Activated CD4-positive, alpha-beta T cell treated with anti-CD3 and anti-CD28 coated beads, Interleukin-2, Interleukin-4, amounts not matched to agents 100 ng/mL and 50 ng/mL, durations not matched to agents 16 hours and 8 hours (primary cell): ENCODE measurements at regions not wholly inside any gene's neighbourhood (a gene's known extent, or its start where the extent isn't known, plus 50 kb on each side); places are given as distances from the start of the nearest gene placed in this dataset.

ENCODE experiments used
- DNase-seq: peaks from one replicate; pipeline ENCODE4 v3.0.0-alpha.2; 2020; ENCODE audit warnings: low spot score

- no peak for DNase-seq
These were observed 350.4 kb downstream of the SPRY1 start for GRCh38 chr4:123747016-123747415.

GRCh38 chr4:123748806-123749205, 352.2 kb downstream of the SPRY1 start:
- no peak for DNase-seq

- no peak for DNase-seq
These were observed 352.8 kb downstream of the SPRY1 start for GRCh38 chr4:123749383-123749782.

GRCh38 chr4:123750044-123750443, 353.4 kb downstream of the SPRY1 start:
- DNase-seq, result no peak

- no peak for DNase-seq
These were observed 359.1 kb downstream of the SPRY1 start for GRCh38 chr4:123755655-123756054.

GRCh38 chr4:123767806-123768205, 371.2 kb downstream of the SPRY1 start:
- no peak for DNase-seq

GRCh38 chr4:123770884-123771283, 374.3 kb downstream of the SPRY1 start:
- DNase-seq, result no peak

- peak; percentile 2 for DNase-seq
These were observed 379.7 kb downstream of the SPRY1 start for GRCh38 chr4:123776267-123776666.

- no peak for DNase-seq
These were observed 380.8 kb downstream of the SPRY1 start for GRCh38 chr4:123777373-123777772.

- DNase-seq, result no peak
These were observed 386.7 kb downstream of the SPRY1 start for GRCh38 chr4:123783151-123783790.

GRCh38 chr4:123783921-123784320, 387.3 kb downstream of the SPRY1 start:
- DNase-seq, result no peak

- no peak for DNase-seq
These were observed 388.0 kb downstream of the SPRY1 start for GRCh38 chr4:123784626-123785025.

GRCh38 chr4:123785538-123785937, 388.9 kb downstream of the SPRY1 start:
- DNase-seq, result no peak

GRCh38 chr4:123786163-123786915, 389.7 kb downstream of the SPRY1 start:
- DNase-seq, result no peak

GRCh38 chr4:123786920-123787319, 390.3 kb downstream of the SPRY1 start:
- no peak for DNase-seq

GRCh38 chr4:123787512-123788080, 391.0 kb downstream of the SPRY1 start:
- no peak for DNase-seq

GRCh38 chr4:123788577-123788976, 392.0 kb downstream of the SPRY1 start:
- no peak for DNase-seq

- no peak for DNase-seq
These were observed 394.1 kb downstream of the SPRY1 start for GRCh38 chr4:123790681-123791080.

- DNase-seq, result no peak
These were observed 405.6 kb downstream of the SPRY1 start for GRCh38 chr4:123802082-123802645.

GRCh38 chr4:123802933-123803332, 406.3 kb downstream of the SPRY1 start:
- no peak for DNase-seq

GRCh38 chr4:123804196-123804721, 407.7 kb downstream of the SPRY1 start:
- DNase-seq, result no peak

GRCh38 chr4:123806056-123806455, 409.5 kb downstream of the SPRY1 start:
- no peak for DNase-seq

- DNase-seq, result no peak
These were observed 410.6 kb downstream of the SPRY1 start for GRCh38 chr4:123807187-123807586.
